Stimulated activated CD4-positive, alpha-beta T cell treated with anti-CD3 and anti-CD28 coated beads, Interleukin-1b, Interleukin-23, amount 100 ng/mL, for 1 hour (primary cell): ENCODE measurements at regions not wholly inside any gene's neighbourhood (a gene's known extent, or its start where the extent isn't known, plus 50 kb on each side); places are given as distances from the start of the nearest gene placed in this dataset.
"Not testable (repeated sequence)": the region's sequence is repeated elsewhere in the genome, so short reads cannot be mapped to it uniquely, and the experiment has no call there.

Experiments
- DNase-seq, 2 donors: peaks; one replicate each; pipeline ENCODE4 v3.0.0-alpha.2; 2020; ENCODE audit warnings: low read depth in 2 of 2

GRCh38 chr18:78786776-78787175 is 192.8 kb upstream of the SALL3 start:
- no peak for DNase-seq

- no peak for DNase-seq
Measured at GRCh38 chr18:78787751-78788150, 191.9 kb upstream of the SALL3 start.

GRCh38 chr18:78788161-78788560 is 191.5 kb upstream of the SALL3 start:
- no peak for DNase-seq

- no peak for DNase-seq
Measured at GRCh38 chr18:78789850-78790249, 189.8 kb upstream of the SALL3 start.

- DNase-seq: no peak
Measured at GRCh38 chr18:78790511-78790910, 189.1 kb upstream of the SALL3 start.

- DNase-seq: no peak
Measured at GRCh38 chr18:78790960-78791359, 188.7 kb upstream of the SALL3 start.

GRCh38 chr18:78792094-78792493 is 187.5 kb upstream of the SALL3 start:
- no peak for DNase-seq

GRCh38 chr18:78792736-78793135 is 186.9 kb upstream of the SALL3 start:
- DNase-seq: no peak

GRCh38 chr18:78793313-78794070 is 186.1 kb upstream of the SALL3 start:
- no peak for DNase-seq

- DNase-seq: no peak
Measured at GRCh38 chr18:78794071-78794430, 185.6 kb upstream of the SALL3 start.

GRCh38 chr18:78796693-78797455 is 182.7 kb upstream of the SALL3 start:
- no peak for DNase-seq

GRCh38 chr18:78797499-78797898 is 182.1 kb upstream of the SALL3 start:
- no peak for DNase-seq

GRCh38 chr18:78798402-78799175 is 181.0 kb upstream of the SALL3 start:
- no peak for DNase-seq

GRCh38 chr18:78799382-78800089 is 180.1 kb upstream of the SALL3 start:
- DNase-seq: no peak

- not testable (repeated sequence) for DNase-seq
Measured at GRCh38 chr18:78800102-78800851, 179.3 kb upstream of the SALL3 start.

- DNase-seq: no peak
Measured at GRCh38 chr18:78801011-78801410, 178.6 kb upstream of the SALL3 start.

- no peak for DNase-seq
Measured at GRCh38 chr18:78803104-78803503, 176.5 kb upstream of the SALL3 start.

- no peak for DNase-seq
Measured at GRCh38 chr18:78804206-78805030, 175.2 kb upstream of the SALL3 start.

- no peak for DNase-seq
Measured at GRCh38 chr18:78805840-78806239, 173.8 kb upstream of the SALL3 start.

- no peak for DNase-seq
Measured at GRCh38 chr18:78807668-78808067, 171.9 kb upstream of the SALL3 start.
